Ramos (cell line): ENCODE measurements at regions not wholly inside any gene's neighbourhood (a gene's known extent, or its start where the extent isn't known, plus 50 kb on each side); places are given as distances from the start of the nearest gene placed in this dataset.

Experiments used
- in situ Hi-C: fragments of 300-500 bp; cut with MboI; formaldehyde crosslinking; loops from one replicate; pipeline ENCODE4 v1.14.3; 2022; ENCODE audit warnings: low sequenced_read_pairs; ENCODE audit not compliant: unreplicated experiment

GRCh38 chr2:43047187-43047780, 179.1 kb downstream of the ZFP36L2 start:
- in situ Hi-C loops, result no loop called here

- in situ Hi-C loops, result no loop called here
Observed at GRCh38 chr2:43045866-43046265, 180.5 kb downstream of the ZFP36L2 start.

GRCh38 chr2:43044093-43044681, 182.2 kb downstream of the ZFP36L2 start:
- in situ Hi-C loops, result no loop called here

- in situ Hi-C loops, result no loop called here
Observed at GRCh38 chr2:43043553-43043870, 182.9 kb downstream of the ZFP36L2 start.

GRCh38 chr2:43041661-43042360, 184.6 kb downstream of the ZFP36L2 start:
- in situ Hi-C loops, result no loop called here

- in situ Hi-C loops, result no loop called here
Observed at GRCh38 chr2:43041173-43041591, 185.2 kb downstream of the ZFP36L2 start.

- in situ Hi-C loops, result no loop called here
Observed at GRCh38 chr2:43040084-43040854, 186.1 kb downstream of the ZFP36L2 start.

- in situ Hi-C loops, result no loop called here
Observed at GRCh38 chr2:43039376-43040080, 186.9 kb downstream of the ZFP36L2 start.

GRCh38 chr2:43038696-43039094, 187.7 kb downstream of the ZFP36L2 start:
- in situ Hi-C loops, result no loop called here

GRCh38 chr2:43038034-43038695, 188.2 kb downstream of the ZFP36L2 start:
- in situ Hi-C loops, result no loop called here

GRCh38 chr2:43035922-43036321, 190.5 kb downstream of the ZFP36L2 start:
- in situ Hi-C loops, result no loop called here

GRCh38 chr2:43034921-43035320, 191.5 kb downstream of the ZFP36L2 start:
- in situ Hi-C loops, result no loop called here

GRCh38 chr2:43034242-43034619, 192.2 kb downstream of the ZFP36L2 start:
- in situ Hi-C loops, result no loop called here

GRCh38 chr2:43033466-43034241, 192.8 kb downstream of the ZFP36L2 start:
- in situ Hi-C loops, result no loop called here

GRCh38 chr2:43033016-43033270, 193.5 kb downstream of the ZFP36L2 start:
- in situ Hi-C loops, result no loop called here

- in situ Hi-C loops, result no loop called here
Observed at GRCh38 chr2:43032213-43033015, 194.0 kb downstream of the ZFP36L2 start.

GRCh38 chr2:43031471-43032212, 194.8 kb downstream of the ZFP36L2 start:
- in situ Hi-C loops, result no loop called here
